ENCODE measurements at regions not wholly inside any gene's neighbourhood (a gene's known extent, or its start where the extent isn't known, plus 50 kb on each side); places are given as distances from the start of the nearest gene placed in this dataset.
"Not testable (repeated sequence)": the region's sequence is repeated elsewhere in the genome, so short reads cannot be mapped to it uniquely, and the experiment has no call there.

- no peak overlapping the region for H3K27ac ChIP-seq (ENCODE audit: low read depth, low read length)
- 71 to 74% (median 73%) methylated on average over 12 of the region's 12 CpGs for WGBS, 3 donors
Measured at GRCh38 chr2:7094231-7094741, 177.1 kb downstream of the RNF144A start.

- WGBS, 3 donors = 74 to 84% (median 79%) methylated on average over 20 of the region's 20 CpGs
- no peak overlapping the region for H3K27ac ChIP-seq (ENCODE audit: low read depth, low read length)
Measured at GRCh38 chr2:7096726-7097352, 179.6 kb downstream of the RNF144A start.

GRCh38 chr2:7097353-7097895 is 180.2 kb downstream of the RNF144A start:
- H3K27ac ChIP-seq (ENCODE audit: low read depth, low read length) = no peak overlapping the region
- 2% methylated on average over 18 of the region's 18 CpGs for WGBS, 3 donors

GRCh38 chr2:7098816-7099215 is 181.6 kb downstream of the RNF144A start:
- WGBS, 3 donors = 85 to 93% (median 88%) methylated on average over 4 of the region's 4 CpGs
- H3K27ac ChIP-seq (ENCODE audit: low read depth, low read length) = no peak overlapping the region

GRCh38 chr2:7099687-7100086 is 182.5 kb downstream of the RNF144A start:
- WGBS, 3 donors = 74 to 88% (median 79%) methylated on average over 4 of the region's 4 CpGs

GRCh38 chr2:7102826-7103225 is 185.6 kb downstream of the RNF144A start:
- no peak overlapping the region for H3K27ac ChIP-seq (ENCODE audit: low read depth, low read length)
- 91 to 95% (median 92%) methylated on average over 4 of the region's 4 CpGs for WGBS, 3 donors

More at GRCh38 chr2:7099687-7100086, 182.5 kb downstream of the RNF144A start:
- not testable (repeated sequence) for H3K27ac ChIP-seq (ENCODE audit: low read depth, low read length)

GRCh38 chr2:7108792-7109532 is 191.8 kb downstream of the RNF144A start:
- WGBS, 3 donors = 79 to 88% (median 82%) methylated on average over 13 of the region's 13 CpGs
- H3K27ac ChIP-seq (ENCODE audit: low read depth, low read length) = no peak overlapping the region

GRCh38 chr2:7109533-7109885 is 192.3 kb downstream of the RNF144A start:
- H3K27ac ChIP-seq (ENCODE audit: low read depth, low read length) = no peak overlapping the region
- WGBS, 3 donors = 79 to 92% (median 90%) methylated on average over 6 of the region's 6 CpGs

- H3K27ac ChIP-seq (ENCODE audit: low read depth, low read length) = no peak overlapping the region
Measured at GRCh38 chr2:7111626-7112025, 194.4 kb downstream of the RNF144A start.

GRCh38 chr2:7115364-7115763 is 198.2 kb downstream of the RNF144A start:
- H3K27ac ChIP-seq (ENCODE audit: low read depth, low read length) = no peak overlapping the region
- WGBS, 3 donors = 67 to 94% (median 86%) methylated on average over 2 of the region's 2 CpGs

- no peak overlapping the region for H3K27ac ChIP-seq (ENCODE audit: low read depth, low read length)
- WGBS, 3 donors = 87 to 89% (median 88%) methylated on average over 4 of the region's 4 CpGs
Measured at GRCh38 chr2:7115906-7116305, 198.7 kb downstream of the RNF144A start.

GRCh38 chr2:7116511-7116910 is 199.3 kb downstream of the RNF144A start:
- H3K27ac ChIP-seq (ENCODE audit: low read depth, low read length) = no peak overlapping the region
- WGBS, 3 donors = 88 to 91% (median 89%) methylated on average over 2 of the region's 2 CpGs

GRCh38 chr2:7117076-7117475 is 199.9 kb downstream of the RNF144A start:
- 89 to 93% (median 92%) methylated on average over 8 of the region's 8 CpGs for WGBS, 3 donors
- no peak overlapping the region for H3K27ac ChIP-seq (ENCODE audit: low read depth, low read length)

- WGBS, 3 donors = 78 to 83% (median 78%) methylated on average over 5 of the region's 5 CpGs
- H3K27ac ChIP-seq (ENCODE audit: low read depth, low read length) = no peak overlapping the region
Measured at GRCh38 chr2:7118606-7119131, 201.5 kb downstream of the RNF144A start.

GRCh38 chr2:7119132-7119835 is 202.1 kb downstream of the RNF144A start:
- WGBS, 3 donors = 55 to 58% (median 57%) methylated on average over 8 of the region's 8 CpGs
- no peak overlapping the region for H3K27ac ChIP-seq (ENCODE audit: low read depth, low read length)

- 96 to 98% (median 97%) methylated on average over 5 of the region's 5 CpGs for WGBS, 3 donors
- H3K27ac ChIP-seq (ENCODE audit: low read depth, low read length) = no peak overlapping the region
Measured at GRCh38 chr2:7121851-7122250, 204.6 kb downstream of the RNF144A start.

- WGBS, 3 donors = 98 to 100% (median 98%) methylated on average over 2 of the region's 2 CpGs
- H3K27ac ChIP-seq (ENCODE audit: low read depth, low read length) = no peak overlapping the region
Measured at GRCh38 chr2:7127156-7127555, 209.9 kb downstream of the RNF144A start.

GRCh38 chr2:7127687-7128086 is 210.5 kb downstream of the RNF144A start:
- no peak overlapping the region for H3K27ac ChIP-seq (ENCODE audit: low read depth, low read length)

- H3K27ac ChIP-seq (ENCODE audit: low read depth, low read length) = no peak overlapping the region
- WGBS, 3 donors = 79 to 84% (median 80%) methylated on average over 5 of the region's 5 CpGs
Measured at GRCh38 chr2:7131261-7131660, 214.0 kb downstream of the RNF144A start.

Data from adipose tissue (tissue), 3 donors.